Natural killer cell (primary cell): ENCODE measurements at regions not wholly inside any gene's neighbourhood (a gene's known extent, or its start where the extent isn't known, plus 50 kb on each side); places are given as distances from the start of the nearest gene placed in this dataset.

ENCODE experiments used
- ATAC-seq, 3 donors: fragments of 150-1000 bp in 2 of 3; fragments of 200-7000 bp in 1 of 3; cut with Tn5 transposase; 1 replicate in 1 of 3; 2 replicates in 2 of 3; pipeline ENCODE4 v1.10.0; 2021; ENCODE audit warnings: mild to moderate bottlenecking in 2 of 3, moderate library complexity in 2 of 3
- DNase-seq, 2 donors: peaks; one replicate each; pipeline versions ENCODE4 v3.0.0 to v3.0.0-alpha.2; 2013 to 2021; ENCODE audit warnings: mixed read lengths in 1 of 2
- H3K27ac ChIP-seq: one replicate; pipeline ENCODE4 v1.5.1; 2013; ENCODE audit warnings: mild to moderate bottlenecking, low read length
- H3K27me3 ChIP-seq: one replicate; pipeline ENCODE4 v1.6.1; 2013; ENCODE audit warnings: low read length; ENCODE audit not compliant: control insufficient read depth, insufficient read depth
- H3K36me3 ChIP-seq: one replicate; pipeline ENCODE4 v1.6.1; 2013; ENCODE audit warnings: low read length; ENCODE audit not compliant: control insufficient read depth, insufficient read depth
- H3K4me1 ChIP-seq: one replicate; pipeline ENCODE4 v1.6.1; 2013; ENCODE audit warnings: low read length; ENCODE audit not compliant: control insufficient read depth, insufficient read depth
- H3K4me3 ChIP-seq: one replicate; pipeline ENCODE4 v1.5.1; 2013; ENCODE audit warnings: low read length
- H3K9me3 ChIP-seq: one replicate; pipeline ENCODE4 v1.6.1; 2013; ENCODE audit warnings: low read length; ENCODE audit not compliant: control insufficient read depth, insufficient read depth
- H3K27ac Mint-ChIP-seq, 2 donors: one replicate each; pipeline ENCODE4 v1.8.0; 2022; ENCODE audit warnings: mild to moderate bottlenecking in 2 of 2, mixed read lengths in 2 of 2, moderate library complexity in 1 of 2
- H3K27me3 Mint-ChIP-seq, 2 donors: one replicate each; pipeline ENCODE4 v1.8.0; 2022; ENCODE audit warnings: low read depth in 2 of 2, mixed read lengths in 2 of 2
- H3K36me3 Mint-ChIP-seq: one replicate; pipeline ENCODE4 v1.8.0; 2022; ENCODE audit warnings: mixed read lengths
- H3K4me1 Mint-ChIP-seq, 2 donors: one replicate each; pipeline ENCODE4 v1.8.0; 2022; ENCODE audit warnings: mixed read lengths in 2 of 2
- H3K4me3 Mint-ChIP-seq: one replicate; pipeline ENCODE4 v1.8.0; 2022; ENCODE audit warnings: mild to moderate bottlenecking, moderate library complexity, mixed read lengths
- H3K9me3 Mint-ChIP-seq, 2 donors: one replicate each; pipeline ENCODE4 v1.8.0; 2022; ENCODE audit warnings: mixed read lengths in 2 of 2
- WGBS: methylation state at CpG from one replicate; pipeline ENCODE4 v1.1.7; 2013; ENCODE audit warnings: missing lambda C conversion rate; ENCODE audit not compliant: insufficient coverage; 5-methylcytosine and 5-hydroxymethylcytosine counted together
- intact Hi-C: fragments of 100-400 bp; cut with micrococcal nuclease; formaldehyde crosslinking; loops from one replicate; pipeline ENCODE4 v1.14.2; 2022
- TF ChIP-seq, protein P1 (sequence below): fragments of 200-600 bp; IDR thresholded peaks from one replicate; pipeline ENCODE4 v1.8.0; 2022; ENCODE audit warnings: antibody characterized with exemption

DNA sequence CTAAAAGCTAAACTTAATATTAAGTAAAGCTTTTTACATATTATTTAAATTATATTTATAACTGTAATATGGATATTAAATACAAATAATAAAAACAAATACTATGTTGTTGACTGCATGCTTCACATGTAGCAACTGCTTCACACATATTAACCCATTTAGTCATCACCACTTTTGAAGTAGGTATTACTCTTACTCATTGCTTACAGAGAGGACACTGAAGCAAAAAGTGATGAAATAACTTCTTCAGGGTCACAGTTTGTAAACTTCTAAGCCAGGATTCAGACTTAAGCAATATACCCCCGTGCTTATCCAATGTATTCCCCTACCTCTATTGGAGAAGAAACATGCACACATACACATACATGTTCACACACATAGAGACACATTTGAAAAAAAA lies 166.6 kb downstream of the DKK2 start:
- Mint-ChIP-seq H3K4me1 (no peaks in the 10 kb centered on the region), H3K9me3 (peaks cover 12% of the 10 kb centered on the region in 2 donors), H3K27me3 (no peaks in the 10 kb centered on the region), H3K4me3 (no peak overlapping the region), H3K36me3 (no peaks in the 10 kb centered on the region), H3K27ac (no peak overlapping the region)
- no peaks in the 10 kb centered on the region for H3K36me3 ChIP-seq
- 64% methylated on average over 1 of the region's 1 CpG for WGBS
- H3K9me3 ChIP-seq, result no peaks in the 10 kb centered on the region
- DNase-seq, result no peak
- no peak overlapping the region for H3K27ac ChIP-seq
- intact Hi-C loops, result no loop called here
- TF ChIP-seq, protein P1, sequence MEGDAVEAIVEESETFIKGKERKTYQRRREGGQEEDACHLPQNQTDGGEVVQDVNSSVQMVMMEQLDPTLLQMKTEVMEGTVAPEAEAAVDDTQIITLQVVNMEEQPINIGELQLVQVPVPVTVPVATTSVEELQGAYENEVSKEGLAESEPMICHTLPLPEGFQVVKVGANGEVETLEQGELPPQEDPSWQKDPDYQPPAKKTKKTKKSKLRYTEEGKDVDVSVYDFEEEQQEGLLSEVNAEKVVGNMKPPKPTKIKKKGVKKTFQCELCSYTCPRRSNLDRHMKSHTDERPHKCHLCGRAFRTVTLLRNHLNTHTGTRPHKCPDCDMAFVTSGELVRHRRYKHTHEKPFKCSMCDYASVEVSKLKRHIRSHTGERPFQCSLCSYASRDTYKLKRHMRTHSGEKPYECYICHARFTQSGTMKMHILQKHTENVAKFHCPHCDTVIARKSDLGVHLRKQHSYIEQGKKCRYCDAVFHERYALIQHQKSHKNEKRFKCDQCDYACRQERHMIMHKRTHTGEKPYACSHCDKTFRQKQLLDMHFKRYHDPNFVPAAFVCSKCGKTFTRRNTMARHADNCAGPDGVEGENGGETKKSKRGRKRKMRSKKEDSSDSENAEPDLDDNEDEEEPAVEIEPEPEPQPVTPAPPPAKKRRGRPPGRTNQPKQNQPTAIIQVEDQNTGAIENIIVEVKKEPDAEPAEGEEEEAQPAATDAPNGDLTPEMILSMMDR, result no peak
- H3K4me1 ChIP-seq, result no peaks in the 10 kb centered on the region
- no peak for ATAC-seq
- H3K27me3 ChIP-seq, result no peaks in the 10 kb centered on the region
- no peak overlapping the region for H3K4me3 ChIP-seq

DNA sequence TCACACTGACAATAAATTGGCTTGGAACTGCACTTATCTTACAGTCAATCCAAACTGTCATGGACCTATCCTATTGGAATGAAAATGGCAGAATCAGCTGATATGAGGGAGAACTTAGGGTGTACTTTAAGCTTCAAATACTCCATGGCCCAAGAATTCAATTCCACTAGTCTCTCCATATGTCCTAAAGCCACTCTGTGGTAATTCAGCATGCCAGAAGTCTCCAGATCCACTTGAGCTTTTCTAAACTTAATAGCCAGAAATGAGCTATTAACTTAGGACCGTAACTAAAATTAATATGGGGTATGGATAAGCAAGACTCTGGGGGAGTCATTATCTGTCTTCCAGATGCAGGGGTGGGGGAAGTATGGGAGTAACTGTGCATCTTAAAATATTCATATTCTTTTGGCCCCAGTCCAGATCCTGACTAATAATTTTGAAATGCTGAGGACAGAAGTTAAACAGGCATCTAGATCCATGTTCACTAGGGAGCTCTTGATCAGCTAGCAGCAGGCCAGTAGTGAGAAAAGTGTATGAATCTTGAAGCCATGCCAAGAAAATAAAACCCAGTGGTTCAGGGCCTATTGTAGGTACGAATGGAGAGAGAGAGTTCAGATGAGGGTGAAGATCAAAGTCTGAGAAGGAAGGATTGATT lies 167.6 kb downstream of the DKK2 start:
- intact Hi-C loops, result no loop called here
- H3K4me1 ChIP-seq, result no peaks in the 10 kb centered on the region

DNA sequence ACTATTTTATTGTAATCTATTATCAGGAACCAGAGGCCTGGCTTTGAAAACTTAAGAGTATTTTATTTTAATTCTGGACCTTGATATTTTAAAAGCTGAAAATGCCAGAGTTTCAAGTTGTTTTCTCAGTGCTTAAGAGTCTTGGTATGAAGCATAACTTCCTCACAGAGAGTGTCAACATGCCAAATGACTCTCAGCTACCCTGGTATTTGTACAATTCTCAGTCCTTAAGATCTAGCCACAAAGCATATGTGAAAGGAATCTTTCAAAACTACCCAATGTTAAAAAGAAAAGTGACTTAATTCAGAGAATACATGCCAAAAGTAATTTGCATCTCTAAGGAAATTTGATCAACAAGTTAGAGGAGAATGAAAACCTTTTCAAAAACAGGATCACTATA lies 171.9 kb downstream of the DKK2 start:
- intact Hi-C loops, result no loop called here
- ATAC-seq, result no peak
- no peak overlapping the region for H3K4me3 ChIP-seq
- H3K27me3 ChIP-seq, result no peaks in the 10 kb centered on the region
- H3K9me3 ChIP-seq, result no peaks in the 10 kb centered on the region
- no peak overlapping the region for H3K27ac ChIP-seq
- TF ChIP-seq, protein P1, result no peak
- H3K27ac Mint-ChIP-seq, result no peak overlapping the region
- H3K36me3 Mint-ChIP-seq, result no peaks in the 10 kb centered on the region
- DNase-seq, result no peak
- no peaks in the 10 kb centered on the region for H3K4me1 Mint-ChIP-seq
- no peaks in the 10 kb centered on the region for H3K4me1 ChIP-seq
- H3K27me3 Mint-ChIP-seq, result no peaks in the 10 kb centered on the region
- no peak overlapping the region for H3K4me3 Mint-ChIP-seq
- H3K36me3 ChIP-seq, result no peaks in the 10 kb centered on the region
- H3K9me3 Mint-ChIP-seq, result peaks cover 11 to 14% of the 10 kb centered on the region in 2 donors

More for the DNA sequence above, 167.6 kb downstream of the DKK2 start:
- H3K36me3 ChIP-seq, result no peaks in the 10 kb centered on the region
- H3K9me3 ChIP-seq, result no peaks in the 10 kb centered on the region
- no peaks in the 10 kb centered on the region for H3K36me3 Mint-ChIP-seq
- no peaks in the 10 kb centered on the region for H3K4me1 Mint-ChIP-seq
- no peaks in the 10 kb centered on the region for H3K27me3 ChIP-seq
- TF ChIP-seq, protein P1, result no peak
- 82% methylated on average over 2 of the region's 2 CpGs for WGBS
- H3K4me3 ChIP-seq, result no peak overlapping the region
- no peaks in the 10 kb centered on the region for H3K27me3 Mint-ChIP-seq
- DNase-seq (no peak), ATAC-seq (no peak)
- H3K27ac Mint-ChIP-seq, result no peak overlapping the region
- no peak overlapping the region for H3K27ac ChIP-seq
- H3K9me3 Mint-ChIP-seq, result peaks cover 10 to 12% of the 10 kb centered on the region in 2 donors
- no peak overlapping the region for H3K4me3 Mint-ChIP-seq
